Esophagus (tissue), 2 donors: ENCODE measurements at regions not wholly inside any gene's neighbourhood (a gene's known extent, or its start where the extent isn't known, plus 50 kb on each side); places are given as distances from the start of the nearest gene placed in this dataset.

ENCODE experiments used
- H3K27ac ChIP-seq, 2 donors: one replicate each; pipeline ENCODE4 v1.5.1; 2013; ENCODE audit warnings: low read depth in 2 of 2, mild to moderate bottlenecking in 2 of 2, inconsistent platforms in 1 of 2, low read length in 1 of 2, moderate library complexity in 1 of 2
- H3K27me3 ChIP-seq, 2 donors: one replicate each; pipeline ENCODE4 v1.6.1; 2013; ENCODE audit warnings: low read length in 2 of 2, control low read depth in 1 of 2, mild to moderate bottlenecking in 1 of 2; ENCODE audit not compliant: insufficient read depth in 2 of 2, control insufficient read depth in 1 of 2
- H3K36me3 ChIP-seq, 2 donors: one replicate each; pipeline ENCODE4 v1.6.1; 2013; ENCODE audit warnings: low read length in 1 of 2; ENCODE audit not compliant: control insufficient read depth in 2 of 2, insufficient read depth in 2 of 2
- H3K4me1 ChIP-seq, 2 donors: one replicate each; pipeline ENCODE4 v1.6.1; 2013; ENCODE audit warnings: low read length in 1 of 2; ENCODE audit not compliant: control insufficient read depth in 2 of 2, insufficient read depth in 2 of 2
- H3K4me3 ChIP-seq, 2 donors: one replicate each; pipeline ENCODE4 v1.5.1; 2013; ENCODE audit warnings: low read length in 2 of 2, mild to moderate bottlenecking in 2 of 2, low read depth in 1 of 2, moderate library complexity in 1 of 2
- H3K9me3 ChIP-seq, 2 donors: one replicate each; pipeline ENCODE4 v1.6.1; 2013; ENCODE audit warnings: mild to moderate bottlenecking in 2 of 2, low read depth in 1 of 2, low read length in 1 of 2, moderate library complexity in 1 of 2; ENCODE audit not compliant: control insufficient read depth in 2 of 2, insufficient read depth in 1 of 2
- WGBS, 2 donors: extraction: QIAGEN DNeasy Blood & Tissue Kit; methylation state at CpG; one replicate each; pipeline ENCODE4 v1.1.7; 2013; 5-methylcytosine and 5-hydroxymethylcytosine counted together
- donor health status: healthy with polysubstance abuse.
- donor health status: Bipolar disorder and iron deficiency.

- WGBS, 2 donors = 84 to 86% methylated on average over 6 of the region's 6 CpGs
- Histone ChIP-seq H3K4me1 (no peaks in the 10 kb centered on the region), H3K9me3 (no peaks in the 10 kb centered on the region), H3K4me3 (no peak overlapping the region), H3K36me3 (no peaks in the 10 kb centered on the region), H3K27ac (no peak overlapping the region), H3K27me3 (no peaks in the 10 kb centered on the region)
Measured at GRCh38 chr17:62161405-62162148, 96.5 kb upstream of the MED13 start.

- no peaks in the 10 kb centered on the region for H3K27me3 ChIP-seq
- H3K36me3 ChIP-seq = no peaks in the 10 kb centered on the region
- H3K4me3 ChIP-seq = no peak overlapping the region
- no peaks in the 10 kb centered on the region for H3K4me1 ChIP-seq
- H3K9me3 ChIP-seq = no peaks in the 10 kb centered on the region
- H3K27ac ChIP-seq = no peak overlapping the region
Measured at GRCh38 chr17:62160816-62161215, 95.7 kb upstream of the MED13 start.

DNA sequence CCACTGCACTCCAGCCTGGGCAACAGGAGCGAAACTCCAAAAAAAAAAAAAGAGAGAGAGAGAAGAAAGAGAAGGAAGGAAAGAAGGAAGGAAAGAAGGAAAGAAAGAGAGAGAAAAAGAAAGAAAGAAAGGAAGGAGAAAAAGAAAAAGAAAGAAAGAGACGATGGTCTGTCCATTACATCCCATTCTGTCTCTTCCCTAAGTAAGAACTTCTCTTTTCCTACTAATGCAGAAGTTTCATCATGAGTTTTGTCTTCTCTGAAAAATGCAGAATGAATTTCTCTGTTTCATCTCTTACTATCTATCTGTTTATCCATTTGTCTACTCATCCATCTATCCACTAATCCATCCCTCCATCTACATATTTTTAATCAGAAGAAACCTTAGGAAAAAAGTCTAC is 94.9 kb upstream of the MED13 start:
- no peak overlapping the region for H3K4me3 ChIP-seq
- H3K27ac ChIP-seq = no peak overlapping the region
- no peaks in the 10 kb centered on the region for H3K36me3 ChIP-seq

DNA sequence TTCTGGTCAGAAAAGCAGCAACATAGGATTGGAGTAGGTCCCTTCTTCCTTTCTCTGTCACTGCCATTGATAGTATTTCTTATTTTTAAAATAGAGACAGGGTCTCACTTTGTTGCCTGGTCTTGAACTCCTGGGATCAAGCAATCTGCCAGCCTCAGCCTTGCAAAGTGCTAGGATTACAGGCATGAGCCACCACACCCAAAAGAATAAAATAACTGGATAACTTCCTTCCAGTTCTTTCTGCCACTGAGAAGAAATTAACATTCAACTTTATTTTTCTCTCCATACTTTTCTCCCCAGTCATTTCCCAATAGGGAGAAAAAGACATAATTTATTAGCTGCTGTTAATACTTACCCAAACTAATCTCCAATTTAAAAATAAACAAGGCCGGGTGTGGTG is 91.9 kb upstream of the MED13 start:
- 57 to 70% methylated on average over 1 of the region's 1 CpG for WGBS, 2 donors
- Histone ChIP-seq H3K27me3 (no peaks in the 10 kb centered on the region), H3K27ac (no peak overlapping the region), H3K4me3 (no peak overlapping the region), H3K36me3 (no peaks in the 10 kb centered on the region), H3K9me3 (no peaks in the 10 kb centered on the region), H3K4me1 (no peaks in the 10 kb centered on the region)

More for the DNA sequence above, 94.9 kb upstream of the MED13 start:
- H3K4me1 ChIP-seq = no peaks in the 10 kb centered on the region
- H3K27me3 ChIP-seq = no peaks in the 10 kb centered on the region
- no peaks in the 10 kb centered on the region for H3K9me3 ChIP-seq
- WGBS, 2 donors = 89 to 91% methylated on average over 2 of the region's 2 CpGs

GRCh38 chr17:62154909-62155308 is 89.8 kb upstream of the MED13 start:
- Histone ChIP-seq H3K27ac (no peak overlapping the region), H3K4me3 (no peak overlapping the region), H3K4me1 (no peaks in the 10 kb centered on the region), H3K27me3 (no peaks in the 10 kb centered on the region), H3K36me3 (no peaks in the 10 kb centered on the region), H3K9me3 (no peaks in the 10 kb centered on the region)
- 57 to 65% methylated on average over 2 of the region's 2 CpGs for WGBS, 2 donors

DNA sequence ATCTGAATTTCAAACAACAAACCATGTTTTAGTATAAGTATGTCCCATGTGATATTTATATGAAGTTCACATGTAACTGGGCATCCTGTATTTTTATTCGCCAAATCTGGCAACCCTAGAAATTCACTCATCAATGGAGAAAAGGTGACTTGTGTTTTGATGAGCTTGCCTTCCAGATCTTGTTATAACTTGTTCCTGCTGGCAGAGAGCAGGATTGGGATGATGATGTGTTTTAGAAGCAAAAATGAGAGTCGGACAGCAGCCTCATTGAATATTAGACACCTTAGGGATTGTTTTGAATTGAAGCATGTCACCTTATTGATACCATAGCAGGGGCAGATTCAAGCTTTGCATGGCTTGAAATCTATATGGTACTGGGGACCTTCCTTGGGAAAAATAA is 85.4 kb upstream of the MED13 start:
- Histone ChIP-seq H3K27me3 (no peaks in the 10 kb centered on the region), H3K9me3 (no peaks in the 10 kb centered on the region), H3K4me3 (no peak overlapping the region), H3K4me1 (no peaks in the 10 kb centered on the region), H3K36me3 (no peaks in the 10 kb centered on the region), H3K27ac (no peak overlapping the region)
- 56 to 75% methylated on average over 2 of the region's 2 CpGs for WGBS, 2 donors

- Histone ChIP-seq H3K27ac (no peak overlapping the region), H3K27me3 (no peaks in the 10 kb centered on the region), H3K4me1 (no peaks in the 10 kb centered on the region), H3K36me3 (no peaks in the 10 kb centered on the region), H3K9me3 (no peaks in the 10 kb centered on the region), H3K4me3 (no peak overlapping the region)
- WGBS, 2 donors = 79 to 80% methylated on average over 4 of the region's 4 CpGs
Measured at GRCh38 chr17:62149961-62150360, 84.9 kb upstream of the MED13 start.

DNA sequence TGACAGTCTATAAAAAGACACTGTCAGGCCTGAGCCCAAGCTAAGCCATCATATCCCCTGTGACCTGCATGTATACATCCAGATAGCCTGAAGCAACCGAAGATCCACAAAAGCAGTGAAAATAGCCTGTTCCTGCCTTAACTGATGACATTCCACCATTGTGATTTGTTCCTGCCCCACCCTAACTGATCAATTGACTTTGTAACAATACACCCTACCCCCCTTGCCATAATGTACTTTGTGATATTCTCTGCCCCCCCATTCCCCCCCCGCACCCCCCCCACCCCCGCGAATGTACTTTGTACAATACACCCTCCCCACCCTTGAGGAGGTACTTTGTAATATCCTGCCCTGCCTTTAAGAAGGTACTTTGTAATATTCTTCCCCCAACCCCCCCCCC is 82.2 kb upstream of the MED13 start:
- no peaks in the 10 kb centered on the region for H3K4me1 ChIP-seq
- H3K36me3 ChIP-seq = no peaks in the 10 kb centered on the region
- H3K27ac ChIP-seq = no peak overlapping the region
- H3K27me3 ChIP-seq = no peaks in the 10 kb centered on the region
- H3K9me3 ChIP-seq = no peaks in the 10 kb centered on the region
- H3K4me3 ChIP-seq = no peak overlapping the region
- WGBS, 2 donors = 72 to 75% methylated on average over 4 of the region's 4 CpGs

DNA sequence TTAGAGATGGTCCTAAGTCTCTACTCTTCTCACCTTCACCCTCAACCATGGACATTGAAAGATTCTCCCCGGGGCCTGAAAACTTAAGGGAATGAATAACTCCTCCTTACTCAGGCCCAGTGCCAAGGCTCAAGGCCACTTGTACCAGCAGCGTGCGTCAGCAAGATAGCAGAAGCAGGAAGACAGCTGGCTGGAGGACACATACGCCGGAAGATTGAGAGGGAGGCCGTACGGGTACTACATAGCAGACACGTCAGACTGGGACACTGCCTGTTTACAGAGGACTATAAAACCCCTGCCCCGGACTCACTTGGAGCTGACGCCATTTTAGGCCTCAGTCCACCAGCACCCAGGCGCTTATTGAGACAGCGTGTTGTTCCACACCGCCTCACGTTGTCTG is 75.8 kb upstream of the MED13 start:
- H3K36me3 ChIP-seq = no peaks in the 10 kb centered on the region
- no peaks in the 10 kb centered on the region for H3K9me3 ChIP-seq
- no peak overlapping the region for H3K4me3 ChIP-seq
- 74 to 89% methylated on average over 14 of the region's 14 CpGs for WGBS, 2 donors
- H3K27ac ChIP-seq = no peak overlapping the region
- peaks cover 5 to 7% of the 10 kb centered on the region in 2 donors for H3K4me1 ChIP-seq
- no peaks in the 10 kb centered on the region for H3K27me3 ChIP-seq

DNA sequence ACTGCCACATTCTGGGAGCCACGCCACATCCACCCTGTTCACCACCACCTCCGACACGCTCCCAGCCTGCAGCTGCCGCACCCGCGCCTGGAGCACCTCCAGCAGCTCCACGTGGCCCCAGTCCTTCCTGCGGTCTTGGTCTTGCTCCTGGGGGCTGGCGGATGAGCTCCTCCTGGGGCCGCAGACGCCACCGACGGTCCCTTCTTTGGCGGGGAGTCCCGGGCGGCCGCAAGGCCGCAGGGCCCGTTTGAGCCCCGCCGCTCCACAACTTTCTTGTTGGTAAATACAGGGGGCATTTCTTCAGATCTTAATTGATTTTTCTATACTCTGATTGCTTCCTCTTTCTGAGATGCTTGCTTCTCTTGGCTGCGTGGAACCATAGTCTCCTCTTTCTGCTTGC is 75.3 kb upstream of the MED13 start:
- Histone ChIP-seq H3K27me3 (no peaks in the 10 kb centered on the region), H3K27ac (no peak overlapping the region), H3K4me1 (peaks cover 5 to 7% of the 10 kb centered on the region in 2 donors), H3K4me3 (no peak overlapping the region), H3K36me3 (no peaks in the 10 kb centered on the region), H3K9me3 (no peaks in the 10 kb centered on the region)
- 91 to 93% methylated on average over 22 of the region's 22 CpGs for WGBS, 2 donors
